K562 (cell line): ENCODE measurements at regions not wholly inside any gene's neighbourhood (a gene's known extent, or its start where the extent isn't known, plus 50 kb on each side); places are given as distances from the start of the nearest gene placed in this dataset.

Experiments
- EP300 ChIP-seq: IDR thresholded peaks from 2 replicates; pipeline ENCODE4 v1.6.1; 2012; ENCODE audit warnings: low read length, improper control_type of control experiment
- POLR2AphosphoS2 ChIP-seq: IDR thresholded peaks from 2 replicates; pipeline ENCODE4 v1.6.1; 2012; ENCODE audit warnings: low read length, improper control_type of control experiment
- POLR2AphosphoS5 ChIP-seq: IDR thresholded peaks from 2 replicates; pipeline ENCODE4 v1.6.1; 2011; ENCODE audit warnings: mild to moderate bottlenecking, low read depth, low read length, moderate library complexity; ENCODE audit not compliant: control insufficient read depth, insufficient read depth

- no peak for TF ChIP-seq EP300
- TF ChIP-seq POLR2AphosphoS5 = no peak
- no peak for TF ChIP-seq POLR2AphosphoS2
Observed at GRCh38 chr4:10354225-10354624, 103.0 kb downstream of the ZNF518B start.
